ENCODE measurements at regions not wholly inside any gene's neighbourhood (a gene's known extent, or its start where the extent isn't known, plus 50 kb on each side); places are given as distances from the start of the nearest gene placed in this dataset.

DNA sequence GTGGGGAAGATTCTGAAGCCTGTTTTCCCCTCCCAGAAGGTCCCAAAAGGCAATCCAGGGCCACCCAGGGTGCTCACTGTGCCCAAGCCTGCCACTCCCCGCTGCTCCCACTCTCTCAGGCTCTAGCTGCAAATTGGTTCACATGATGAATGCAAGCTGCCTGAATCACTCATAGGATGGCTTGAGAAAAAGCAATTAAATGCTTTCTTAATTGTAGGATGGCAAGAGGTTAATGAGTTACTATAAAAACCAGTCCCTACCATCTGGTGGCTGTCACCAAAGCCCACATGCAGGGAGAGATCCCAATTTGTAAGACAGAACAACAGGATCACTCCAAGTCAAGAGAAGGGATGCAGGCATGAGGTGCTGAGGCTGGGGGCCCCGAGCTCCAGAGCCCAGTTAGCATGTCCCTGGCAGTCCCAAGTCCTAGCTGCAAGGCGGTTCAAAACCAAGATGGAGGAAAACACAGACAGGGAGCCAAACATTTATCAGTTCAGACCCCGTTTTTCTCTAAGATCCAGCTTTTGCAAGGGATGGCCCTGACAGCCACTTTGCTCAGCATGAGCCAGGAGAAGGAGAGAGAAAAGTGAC, 207.1 kb downstream of the UACA start:
- Mint-ChIP-seq H3K9me3 (no peaks in the 10 kb centered on the region), H3K4me1 (ENCODE audit: low read depth) (no peaks in the 10 kb centered on the region), H3K27me3 (ENCODE audit: low read depth) (no peaks in the 10 kb centered on the region), H3K36me3 (ENCODE audit: insufficient read depth) (no peaks in the 10 kb centered on the region), H3K4me3 (no peak overlapping the region)
- no peak for ATAC-seq
- no peak for DNase-seq

DNA sequence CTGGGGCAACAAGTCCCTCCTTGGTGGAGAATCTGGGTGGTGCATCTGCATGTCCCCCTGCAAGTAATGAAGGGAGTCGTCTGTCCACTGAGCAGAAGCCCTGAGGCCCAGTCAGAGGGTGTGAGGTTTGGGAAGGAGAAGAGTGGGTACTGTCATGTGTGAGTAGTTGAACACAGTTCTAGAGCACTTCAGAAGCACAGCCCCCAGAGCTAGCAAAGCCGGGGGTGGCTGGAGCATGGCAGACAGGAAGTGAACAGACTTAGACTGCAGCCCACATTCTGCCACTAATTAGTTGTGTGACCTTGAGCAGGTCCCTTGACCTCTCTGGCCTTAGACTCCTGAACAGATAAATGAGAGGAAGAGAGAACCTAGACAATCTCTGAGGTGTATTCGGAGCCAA, 207.6 kb downstream of the UACA start:
- H3K27me3 Mint-ChIP-seq (ENCODE audit: low read depth): no peaks in the 10 kb centered on the region
- no peaks in the 10 kb centered on the region for H3K4me1 Mint-ChIP-seq (ENCODE audit: low read depth)
- ATAC-seq (no peak), DNase-seq (no peak)
- no peak overlapping the region for H3K4me3 Mint-ChIP-seq
- no peaks in the 10 kb centered on the region for H3K36me3 Mint-ChIP-seq (ENCODE audit: insufficient read depth)
- no peaks in the 10 kb centered on the region for H3K9me3 Mint-ChIP-seq

DNA sequence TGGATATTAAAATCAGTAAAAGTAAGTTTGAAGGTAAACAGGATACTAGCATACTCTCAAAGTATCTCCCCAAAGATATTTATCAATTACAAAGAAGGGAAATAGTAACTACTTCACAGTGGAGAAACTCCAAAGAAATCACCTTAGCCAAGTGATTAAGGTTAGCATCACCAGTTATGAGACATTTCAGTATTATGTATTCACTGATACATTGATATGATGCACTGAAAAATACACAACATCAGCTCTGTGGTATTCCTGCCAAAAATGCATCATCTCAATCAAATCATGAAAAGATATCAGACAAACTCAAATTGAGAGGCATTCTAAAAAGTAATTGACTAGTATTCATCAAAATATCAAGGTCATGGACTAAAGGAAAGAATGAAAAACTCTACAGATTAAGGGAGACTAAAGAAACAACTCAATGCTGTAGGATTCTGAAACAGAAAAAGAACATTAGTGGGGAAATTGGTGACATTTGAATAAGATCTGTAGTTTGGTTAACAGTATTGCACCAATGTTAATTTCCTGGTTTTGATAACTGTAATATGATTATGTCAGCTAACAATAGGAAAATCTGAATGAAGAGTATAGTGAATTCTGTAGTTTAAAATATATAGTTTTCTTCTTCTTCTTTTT, 215.4 kb downstream of the UACA start:
- ATAC-seq: peak; percentile 87 to 89
- no peaks in the 10 kb centered on the region for H3K9me3 Mint-ChIP-seq

DNA sequence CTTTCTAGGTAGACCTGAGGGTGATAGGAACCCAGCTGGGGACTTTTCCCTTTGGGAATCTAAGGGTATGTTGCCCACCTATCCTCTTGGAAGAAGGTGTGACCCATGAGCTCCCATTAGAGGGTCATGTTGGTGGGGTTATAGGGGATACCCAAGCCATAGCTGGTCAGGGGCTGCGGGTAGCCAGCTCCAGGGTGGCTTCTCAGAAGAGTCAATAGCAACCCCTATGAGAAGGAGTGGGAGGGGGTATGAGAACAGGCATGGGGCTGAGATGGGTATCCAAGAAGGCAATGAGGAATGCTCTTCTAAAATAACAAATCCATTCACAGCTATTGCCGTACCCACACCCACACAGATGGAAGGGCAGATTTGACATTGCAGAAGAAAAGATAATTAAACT, 217.8 kb downstream of the UACA start:
- Mint-ChIP-seq H3K27me3 (ENCODE audit: low read depth) (peaks cover 3% of the 10 kb centered on the region), H3K4me3 (no peak overlapping the region), H3K9me3 (no peaks in the 10 kb centered on the region), H3K36me3 (ENCODE audit: insufficient read depth) (no peaks in the 10 kb centered on the region), H3K4me1 (ENCODE audit: low read depth) (peaks cover 30% of the 10 kb centered on the region)
- ATAC-seq (no peak), DNase-seq (no peak)

More for the DNA sequence above, 215.4 kb downstream of the UACA start:
- Mint-ChIP-seq H3K4me3 (no peak overlapping the region), H3K27me3 (ENCODE audit: low read depth) (no peaks in the 10 kb centered on the region), H3K36me3 (ENCODE audit: insufficient read depth) (no peaks in the 10 kb centered on the region), H3K4me1 (ENCODE audit: low read depth) (peaks cover 30% of the 10 kb centered on the region)
- DNase-seq: no peak

DNA sequence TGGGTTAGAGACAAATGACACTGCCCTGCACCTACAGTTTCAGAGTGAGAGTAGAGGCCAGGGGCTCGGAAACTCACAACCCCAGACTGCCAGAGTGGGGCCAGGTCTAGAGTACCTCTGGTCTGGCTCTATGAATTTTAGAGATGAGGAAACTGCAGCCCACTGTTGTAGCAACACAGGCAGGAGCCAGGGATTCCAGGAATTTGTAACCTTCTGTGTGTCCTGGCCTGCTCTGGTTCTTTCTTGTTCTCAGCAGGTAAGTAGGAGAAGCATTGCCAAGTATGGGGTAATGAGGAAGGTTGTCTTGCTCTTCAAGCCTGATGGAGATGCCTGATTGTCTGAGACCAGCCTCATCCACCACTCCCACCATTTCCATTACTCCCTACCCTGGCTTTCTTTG, 221.8 kb downstream of the UACA start:
- ATAC-seq (no peak), DNase-seq (no peak)
- no peak overlapping the region for H3K4me3 Mint-ChIP-seq
- H3K27me3 Mint-ChIP-seq (ENCODE audit: low read depth): peaks cover 4% of the 10 kb centered on the region
- H3K36me3 Mint-ChIP-seq (ENCODE audit: insufficient read depth): no peaks in the 10 kb centered on the region
- H3K9me3 Mint-ChIP-seq: no peaks in the 10 kb centered on the region
- H3K4me1 Mint-ChIP-seq (ENCODE audit: low read depth): peaks cover 21% of the 10 kb centered on the region

DNA sequence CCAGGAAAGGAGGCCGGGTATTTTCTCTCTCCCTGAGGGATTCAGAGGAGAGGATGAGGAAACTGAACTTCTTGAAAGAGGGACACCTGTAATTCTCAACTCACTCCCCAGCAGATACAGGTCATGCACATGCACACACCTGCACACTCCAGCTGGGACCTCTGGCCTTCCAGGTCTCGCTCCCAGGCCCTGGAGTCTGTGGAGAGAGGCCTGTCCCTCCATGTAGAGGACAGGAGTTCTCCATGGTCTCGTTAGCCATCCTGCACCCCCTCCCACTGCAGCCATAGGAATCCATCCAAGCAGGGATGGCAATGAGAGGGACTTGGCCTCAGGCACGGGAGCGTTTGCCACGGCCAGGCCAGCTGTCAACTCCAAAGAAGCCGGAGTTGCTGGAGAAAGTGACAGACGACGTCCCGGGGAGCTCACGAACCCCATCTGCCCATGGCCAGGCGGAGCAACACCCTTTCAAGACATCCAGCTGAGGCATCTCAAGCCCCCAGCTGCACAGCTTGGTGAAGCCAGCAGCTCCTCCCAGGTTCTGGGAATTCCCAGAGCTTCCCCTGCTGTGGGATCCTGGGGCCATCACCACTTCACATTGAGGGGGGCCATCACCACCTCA, 223.3 kb downstream of the UACA start:
- Mint-ChIP-seq H3K9me3 (no peaks in the 10 kb centered on the region), H3K36me3 (ENCODE audit: insufficient read depth) (no peaks in the 10 kb centered on the region), H3K27me3 (ENCODE audit: low read depth) (peaks cover 4% of the 10 kb centered on the region), H3K4me3 (no peak overlapping the region), H3K4me1 (ENCODE audit: low read depth) (peaks cover 25% of the 10 kb centered on the region)
- no peak for DNase-seq
- ATAC-seq: no peak

DNA sequence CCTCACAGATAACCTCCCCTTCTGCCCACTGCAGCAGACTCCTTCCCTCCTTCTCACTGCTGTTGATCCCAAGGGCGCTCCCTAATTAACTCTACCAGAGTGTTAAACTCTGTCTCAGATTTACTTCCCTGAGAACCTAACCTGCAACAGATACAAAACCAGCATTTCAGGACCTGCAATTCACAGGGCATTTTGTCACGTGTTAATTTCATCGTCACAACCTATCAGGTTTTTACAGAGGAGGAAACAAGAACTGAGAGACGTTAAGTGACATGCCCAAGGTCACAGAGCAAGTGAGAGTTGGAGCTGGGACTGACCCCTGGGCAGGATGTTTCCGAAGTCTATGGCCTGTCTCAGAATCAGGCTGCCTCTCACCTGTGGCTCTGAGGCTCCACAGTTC, 223.9 kb downstream of the UACA start:
- ATAC-seq: no peak
- no peak for DNase-seq
- Mint-ChIP-seq H3K4me3 (no peak overlapping the region), H3K36me3 (ENCODE audit: insufficient read depth) (no peaks in the 10 kb centered on the region), H3K4me1 (ENCODE audit: low read depth) (peaks cover 31% of the 10 kb centered on the region), H3K27me3 (ENCODE audit: low read depth) (peaks cover 4% of the 10 kb centered on the region), H3K9me3 (no peaks in the 10 kb centered on the region)

DNA sequence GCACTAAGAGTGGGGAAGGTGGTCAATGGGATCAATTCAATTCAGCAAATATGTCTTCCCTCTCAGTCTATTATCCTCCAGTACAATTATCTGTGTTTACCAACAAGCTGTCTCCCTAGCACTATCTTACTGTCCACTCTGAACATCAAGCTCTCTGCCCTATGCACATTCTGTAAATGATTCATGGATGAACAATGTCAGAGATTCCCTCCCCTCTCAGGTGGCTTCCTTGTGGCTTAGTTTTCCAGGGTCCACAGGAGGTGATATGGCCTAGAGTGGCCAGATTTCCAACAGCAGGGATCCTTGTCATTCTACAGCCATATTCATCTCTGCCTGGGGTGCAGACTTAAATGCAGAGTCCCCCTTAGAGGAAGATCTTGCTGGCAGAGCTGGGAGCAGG, 225.1 kb downstream of the UACA start:
- DNase-seq (no peak), ATAC-seq (no peak)
- Mint-ChIP-seq H3K27me3 (ENCODE audit: low read depth) (peaks cover 4% of the 10 kb centered on the region), H3K36me3 (ENCODE audit: insufficient read depth) (no peaks in the 10 kb centered on the region), H3K4me3 (no peak overlapping the region), H3K9me3 (no peaks in the 10 kb centered on the region), H3K4me1 (ENCODE audit: low read depth) (peaks cover 43% of the 10 kb centered on the region)

DNA sequence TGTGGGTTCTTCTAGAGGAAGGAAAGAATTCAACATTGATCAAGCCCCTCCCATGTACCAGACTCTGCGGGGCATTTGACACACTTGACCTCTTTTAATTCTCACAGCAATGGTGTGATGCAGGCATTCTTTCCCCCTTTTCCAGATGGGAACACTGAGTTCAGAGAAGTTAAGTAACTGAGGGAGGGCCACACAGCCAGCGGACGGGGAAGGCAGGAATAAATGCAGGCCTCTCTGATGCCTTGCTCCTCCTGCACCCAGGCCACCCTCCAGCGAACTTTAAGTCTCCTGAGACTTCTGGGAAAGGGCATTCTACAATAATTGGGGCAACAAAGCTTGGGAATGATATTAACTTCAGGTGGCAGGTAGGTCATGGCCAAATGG, 227.4 kb downstream of the UACA start:
- Mint-ChIP-seq H3K27me3 (ENCODE audit: low read depth) (peaks cover 4% of the 10 kb centered on the region), H3K36me3 (ENCODE audit: insufficient read depth) (no peaks in the 10 kb centered on the region), H3K4me3 (peak overlapping the region; percentile 80), H3K9me3 (no peaks in the 10 kb centered on the region), H3K4me1 (ENCODE audit: low read depth) (peaks cover 60% of the 10 kb centered on the region)
- no peak for DNase-seq
- ATAC-seq: no peak

DNA sequence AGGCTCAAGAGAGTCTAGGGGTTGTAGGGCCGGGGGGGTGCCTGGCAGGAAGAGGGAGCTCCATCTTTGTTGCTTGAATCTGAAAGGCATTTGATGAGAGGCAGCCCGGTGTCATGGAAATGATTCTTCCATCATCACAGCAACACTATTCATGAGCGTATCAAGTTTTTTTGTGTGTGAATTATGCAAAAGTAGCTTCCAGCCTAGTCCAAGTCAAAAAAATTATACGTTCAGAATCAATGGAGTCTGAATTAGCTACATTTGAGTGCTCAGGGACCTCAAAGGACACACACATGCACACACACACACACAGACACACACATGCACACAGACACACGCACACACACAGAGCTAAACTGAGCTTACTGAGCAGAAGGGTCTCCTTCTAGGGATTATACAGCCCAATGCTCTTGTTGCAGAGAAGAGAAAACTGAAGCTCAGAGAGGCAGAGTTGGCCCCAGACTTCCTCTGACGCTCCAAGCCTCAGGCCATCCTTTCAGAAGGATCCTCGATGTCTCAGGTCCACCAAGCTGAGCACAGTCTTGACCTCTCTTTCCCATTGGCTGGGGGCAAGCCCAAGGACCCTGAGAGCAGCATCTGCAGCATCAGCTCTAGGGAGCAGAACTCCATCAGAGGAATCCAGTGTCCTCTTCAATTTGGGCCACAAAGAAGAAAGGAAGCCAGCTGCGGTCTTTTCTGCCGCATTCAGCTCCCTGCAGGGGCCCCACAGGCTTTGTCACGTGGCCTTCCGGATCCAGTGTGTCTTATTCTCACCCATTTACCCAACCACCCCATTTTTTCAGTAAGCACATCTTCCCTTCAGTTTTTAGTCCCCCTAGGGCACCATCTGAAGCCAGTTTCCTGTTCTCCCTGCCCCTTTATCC, 228.0 kb downstream of the UACA start:
- peaks cover 66% of the 10 kb centered on the region for H3K4me1 Mint-ChIP-seq (ENCODE audit: low read depth)

DNA sequence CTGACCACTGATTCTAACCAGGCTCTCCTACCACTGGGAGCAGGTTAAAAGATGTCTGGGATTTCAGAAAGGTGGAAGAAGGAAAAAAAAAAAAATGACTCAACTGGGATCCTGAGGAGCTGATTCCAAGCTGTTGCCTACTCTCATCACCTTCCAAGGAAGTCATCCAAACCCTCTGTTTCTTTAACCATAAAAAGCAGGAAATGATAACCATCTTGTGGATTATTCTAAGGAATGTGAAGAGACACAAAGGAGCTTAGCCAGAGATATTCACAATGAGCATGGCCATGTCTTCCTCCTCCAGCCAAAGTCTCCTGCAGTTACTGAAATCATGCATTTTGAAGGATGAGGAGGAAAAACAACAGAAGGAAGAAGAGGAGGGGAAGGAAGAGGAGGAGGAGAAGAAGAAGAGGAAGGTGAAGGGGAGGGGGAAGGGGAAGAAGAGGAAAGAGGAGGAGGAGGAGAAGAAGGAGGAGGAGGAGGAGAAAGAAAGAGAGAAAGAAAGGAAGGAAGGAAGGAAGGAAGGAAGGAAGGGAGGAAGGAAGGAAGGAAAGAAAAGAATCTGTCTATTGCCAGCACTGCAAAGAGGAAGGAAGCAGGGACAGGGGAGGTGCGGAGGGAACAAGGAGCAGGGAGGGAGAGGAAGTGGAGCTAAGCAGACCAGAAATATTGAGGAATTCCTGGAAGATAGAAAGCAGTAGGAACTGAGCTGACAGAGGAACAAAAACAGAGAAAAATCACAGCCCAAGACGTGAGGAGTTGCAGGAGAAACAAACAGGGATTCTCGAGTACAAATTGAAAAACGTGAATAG, 229.2 kb downstream of the UACA start:
- no peaks in the 10 kb centered on the region for H3K27me3 Mint-ChIP-seq (ENCODE audit: low read depth)
- H3K9me3 Mint-ChIP-seq: no peaks in the 10 kb centered on the region
- H3K4me1 Mint-ChIP-seq (ENCODE audit: low read depth): peaks cover 77% of the 10 kb centered on the region
- no peak for DNase-seq
- H3K36me3 Mint-ChIP-seq (ENCODE audit: insufficient read depth): no peaks in the 10 kb centered on the region
- no peak for ATAC-seq
- H3K4me3 Mint-ChIP-seq: peak overlapping the region; percentile 80

More for the DNA sequence above, 228.0 kb downstream of the UACA start:
- Mint-ChIP-seq H3K4me3 (peak overlapping the region; percentile 80), H3K27me3 (ENCODE audit: low read depth) (no peaks in the 10 kb centered on the region), H3K9me3 (no peaks in the 10 kb centered on the region), H3K36me3 (ENCODE audit: insufficient read depth) (no peaks in the 10 kb centered on the region)
- peak; percentile 70 to 75 for ATAC-seq
- DNase-seq: peak; percentile 37

DNA sequence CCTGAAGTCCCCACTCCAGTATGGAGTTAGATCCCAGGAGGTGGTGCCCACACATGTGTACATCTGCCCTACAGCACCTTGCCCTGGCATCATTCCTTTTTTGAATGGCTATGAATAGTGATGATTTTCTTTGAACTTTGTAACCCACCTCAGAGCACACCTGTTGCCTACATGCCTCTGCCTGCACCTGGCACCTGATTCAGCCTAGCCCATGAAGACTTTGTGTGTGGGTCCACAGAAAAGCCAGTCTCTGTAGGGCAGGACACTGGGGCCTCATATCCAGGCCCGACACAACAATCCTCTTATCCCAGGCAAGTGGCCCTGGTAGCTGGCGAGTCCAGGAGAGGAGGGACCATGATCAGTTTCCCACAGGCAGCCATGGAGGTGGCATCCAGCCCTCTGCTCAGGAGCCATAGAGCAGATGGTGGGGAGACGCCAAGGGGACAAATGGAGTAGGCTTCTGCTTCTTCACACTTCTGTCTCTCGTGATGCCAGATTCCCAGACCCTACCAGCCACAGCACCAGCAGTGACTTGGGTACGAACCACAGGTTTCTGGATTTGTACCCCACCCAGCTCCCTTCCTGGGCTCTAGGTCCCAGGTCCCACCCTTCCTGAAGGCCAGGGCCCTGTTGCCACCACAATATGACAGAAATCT, 230.7 kb downstream of the UACA start:
- H3K27me3 Mint-ChIP-seq (ENCODE audit: low read depth): no peaks in the 10 kb centered on the region
- no peaks in the 10 kb centered on the region for H3K36me3 Mint-ChIP-seq (ENCODE audit: insufficient read depth)
- peaks cover 87% of the 10 kb centered on the region for H3K4me1 Mint-ChIP-seq (ENCODE audit: low read depth)
- H3K9me3 Mint-ChIP-seq: peaks cover 5% of the 10 kb centered on the region
- no peak for DNase-seq
- no peak overlapping the region for H3K4me3 Mint-ChIP-seq
- ATAC-seq: no peak

DNA sequence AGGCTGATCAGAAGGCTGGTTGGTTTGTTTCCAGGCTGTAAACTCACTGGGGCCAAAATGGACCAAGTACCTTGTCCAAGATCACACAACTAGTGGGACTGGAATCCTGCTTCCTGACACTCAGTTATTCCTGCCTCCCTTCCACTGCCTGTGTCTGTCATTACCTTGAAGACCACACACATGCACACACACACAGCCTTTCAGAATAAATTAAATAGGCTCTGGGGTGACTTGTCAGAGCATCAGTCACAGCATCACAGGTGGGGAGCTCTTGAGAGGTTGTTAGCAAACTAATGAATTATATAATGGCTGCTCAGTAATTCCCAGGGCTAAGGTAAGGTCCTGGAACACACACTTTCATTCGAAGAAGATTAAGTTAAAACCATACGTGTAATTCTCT, 231.8 kb downstream of the UACA start:
- peaks cover 5% of the 10 kb centered on the region for H3K9me3 Mint-ChIP-seq
- no peak for DNase-seq
- peaks cover 93% of the 10 kb centered on the region for H3K4me1 Mint-ChIP-seq (ENCODE audit: low read depth)
- H3K27me3 Mint-ChIP-seq (ENCODE audit: low read depth): no peaks in the 10 kb centered on the region
- no peak overlapping the region for H3K4me3 Mint-ChIP-seq
- no peaks in the 10 kb centered on the region for H3K36me3 Mint-ChIP-seq (ENCODE audit: insufficient read depth)
- ATAC-seq: no peak

All from activated T-cell treated with anti-CD3 and anti-CD28 coated beads, Interleukin-2, amount 50 U/mL, for 4 hours (primary cell).